Neural cell (in vitro differentiated cells): ENCODE measurements at regions not wholly inside any gene's neighbourhood (a gene's known extent, or its start where the extent isn't known, plus 50 kb on each side); places are given as distances from the start of the nearest gene placed in this dataset.

Experiments used
- H2AFZ ChIP-seq: fragments of 200-600, 300-800 bp; sonication (generic), shearing (Covaris generic); 2 replicates; pipeline ENCODE4 v1.6.0; 2014; ENCODE audit warnings: low read depth, mild to moderate bottlenecking, antibody characterized with exemption, low read length, moderate library complexity
- H3F3A ChIP-seq: fragments of 200-600 bp; shearing (Covaris generic); 2 replicates; pipeline ENCODE4 v1.6.1; 2016; ENCODE audit warnings: mild to moderate bottlenecking, moderate library complexity, mixed read lengths, antibody characterized with exemption, low read length; ENCODE audit not compliant: insufficient read depth, poor library complexity, severe bottlenecking
- H3K27ac ChIP-seq: fragments of 200-600, 300-800 bp; sonication (generic), shearing (Covaris generic); 2 replicates; pipeline ENCODE4 v1.5.1; 2014; ENCODE audit warnings: mild to moderate bottlenecking, low read length, moderate library complexity
- H3K27me3 ChIP-seq: fragments of 300-800, 200-600 bp; sonication (generic), shearing (Covaris generic); 2 replicates; pipeline ENCODE4 v1.6.0; 2014; ENCODE audit warnings: mild to moderate bottlenecking, low read depth, low read length, moderate library complexity; ENCODE audit not compliant: insufficient read depth
- H3K36me3 ChIP-seq: fragments of 300-800, 200-600 bp; sonication (generic), shearing (Covaris generic); 2 replicates; pipeline ENCODE4 v1.5.1; 2014; ENCODE audit warnings: mild to moderate bottlenecking, antibody characterized with exemption, low read length, moderate library complexity; ENCODE audit not compliant: insufficient read depth
- H3K4me2 ChIP-seq: fragments of 300-800, 200-600 bp; sonication (generic), shearing (Covaris generic); 2 replicates; pipeline ENCODE4 v1.6.0; 2014; ENCODE audit warnings: mild to moderate bottlenecking, low read length
- H3K4me3 ChIP-seq: fragments of 300-800, 200-600 bp; sonication (generic), shearing (Covaris generic); 2 replicates; pipeline ENCODE4 v1.5.1; 2014; ENCODE audit warnings: mild to moderate bottlenecking, low read length, moderate library complexity
- H3K79me2 ChIP-seq: fragments of 200-600 bp; shearing (Covaris generic); replicated peaks from 2 replicates; pipeline ENCODE4 v1.6.0; 2014; ENCODE audit warnings: mild to moderate bottlenecking, low read length, moderate library complexity; ENCODE audit not compliant: insufficient read depth
- H3K9ac ChIP-seq: fragments of 300-800, 200-600 bp; sonication (generic), shearing (Covaris generic); 2 replicates; pipeline ENCODE4 v1.6.1; 2016; ENCODE audit warnings: mild to moderate bottlenecking, low read length, mixed read lengths
- H3K9me2 ChIP-seq: fragments of 200-600 bp; shearing (Covaris generic); 2 replicates; pipeline ENCODE4 v1.6.1; 2016; ENCODE audit warnings: mild to moderate bottlenecking, low read length, mixed read lengths; ENCODE audit not compliant: insufficient read depth
- H3K9me3 ChIP-seq: fragments of 200-600, 300-800 bp; sonication (generic), shearing (Covaris generic); 2 replicates; pipeline ENCODE4 v1.6.1; 2016; ENCODE audit warnings: mild to moderate bottlenecking, mixed run types, low read length, moderate library complexity, mixed read lengths
- H4K20me1 ChIP-seq: fragments of 200-600 bp; shearing (Covaris generic); 2 replicates; pipeline ENCODE4 v1.6.1; 2016; ENCODE audit warnings: mild to moderate bottlenecking, mixed run types; ENCODE audit not compliant: insufficient read depth
- CTCF ChIP-seq: fragments of 450-650 bp; IDR thresholded peaks from 2 replicates; pipeline ENCODE4 v1.5.1; 2014; ENCODE audit warnings: antibody characterized with exemption, mild to moderate bottlenecking, moderate library complexity; ENCODE audit not compliant: poor library complexity, severe bottlenecking
- EP300 ChIP-seq: fragments of 450-650 bp; conservative IDR thresholded peaks from 2 replicates; pipeline ENCODE4 v1.6.1; 2014; ENCODE audit warnings: antibody characterized with exemption, mild to moderate bottlenecking, moderate library complexity; ENCODE audit not compliant: poor library complexity, severe bottlenecking
- EZH2 ChIP-seq: fragments of 200-600, 300-800 bp; shearing (Covaris generic), sonication (generic); IDR thresholded peaks from 2 replicates; pipeline ENCODE4 v1.6.1; 2014; ENCODE audit warnings: antibody characterized with exemption, low read length, borderline replicate concordance, mild to moderate bottlenecking; ENCODE audit not compliant: insufficient read depth, poor library complexity, severe bottlenecking
- MXI1 ChIP-seq: fragments of 450-650 bp; conservative IDR thresholded peaks from 2 replicates; pipeline ENCODE4 v1.6.1; 2014; ENCODE audit warnings: antibody characterized with exemption, mild to moderate bottlenecking; ENCODE audit not compliant: poor library complexity, severe bottlenecking
- POLR2AphosphoS5 ChIP-seq: IDR thresholded peaks from 2 replicates; pipeline ENCODE4 v1.6.1; 2012
- RAD21 ChIP-seq: fragments of 450-650 bp; conservative IDR thresholded peaks from 2 replicates; pipeline ENCODE4 v1.6.1; 2014; ENCODE audit warnings: antibody characterized with exemption, mild to moderate bottlenecking, moderate library complexity
- REST ChIP-seq: IDR thresholded peaks from 2 replicates; pipeline ENCODE4 v1.6.1; 2012; ENCODE audit warnings: borderline replicate concordance
- SMC3 ChIP-seq: fragments of 450-650 bp; conservative IDR thresholded peaks from 2 replicates; pipeline ENCODE4 v1.6.1; 2014; ENCODE audit warnings: antibody characterized with exemption, mild to moderate bottlenecking, moderate library complexity; ENCODE audit not compliant: poor library complexity
- TAF1 ChIP-seq: IDR thresholded peaks from 2 replicates; pipeline ENCODE4 v1.6.1; 2012; ENCODE audit warnings: low read depth

- no peaks in the 10 kb centered on the region for H3K9me2 ChIP-seq
- peaks cover 5% of the 10 kb centered on the region for H3K9me3 ChIP-seq
- no peak overlapping the region for H3K27ac ChIP-seq
- no peak for TF ChIP-seq SMC3
- TF ChIP-seq EZH2: no peak
- no peak for TF ChIP-seq EP300
- no peak for TF ChIP-seq TAF1
- no peak for TF ChIP-seq CTCF
- no peak for TF ChIP-seq POLR2AphosphoS5
- no peak for TF ChIP-seq MXI1
- TF ChIP-seq RAD21: no peak
- no peak for TF ChIP-seq REST
- H3K27me3 ChIP-seq: peaks cover 4% of the 10 kb centered on the region
- no peak overlapping the region for H2AFZ ChIP-seq
- no peak overlapping the region for H3K4me3 ChIP-seq
- no peak overlapping the region for H3K4me2 ChIP-seq
- no peaks in the 10 kb centered on the region for H4K20me1 ChIP-seq
- no peaks in the 10 kb centered on the region for H3K79me2 ChIP-seq
- H3K9ac ChIP-seq: no peak overlapping the region
- H3K36me3 ChIP-seq: no peaks in the 10 kb centered on the region
- no peaks in the 10 kb centered on the region for H3F3A ChIP-seq
Measured at GRCh38 chr4:96649536-96649935, 809.6 kb downstream of the PDHA2 start.

DNA sequence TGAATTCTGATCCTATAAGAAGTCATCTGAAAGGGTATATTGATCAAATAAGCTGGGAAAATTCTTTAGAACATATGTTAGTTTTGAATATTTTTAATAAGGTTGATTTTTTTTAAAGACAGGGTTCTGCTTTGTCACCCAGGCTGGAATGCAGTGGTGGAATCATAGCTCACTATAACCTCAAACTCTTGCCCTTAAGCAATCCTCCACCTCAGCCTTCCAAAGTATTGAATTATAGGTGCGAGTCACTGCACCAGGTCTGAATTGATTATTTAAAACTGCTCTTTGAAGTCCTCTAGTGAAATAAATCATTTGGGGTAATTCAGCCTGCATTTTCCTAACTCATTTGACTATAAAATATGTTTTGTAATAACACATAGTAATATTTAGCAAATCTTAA, 812.3 kb downstream of the PDHA2 start:
- H3K36me3 ChIP-seq: no peaks in the 10 kb centered on the region
- no peaks in the 10 kb centered on the region for H4K20me1 ChIP-seq
- H3K9ac ChIP-seq: no peak overlapping the region
- no peaks in the 10 kb centered on the region for H3K9me2 ChIP-seq
- H3K4me3 ChIP-seq: no peak overlapping the region
- no peak overlapping the region for H2AFZ ChIP-seq
- no peaks in the 10 kb centered on the region for H3K79me2 ChIP-seq
- no peaks in the 10 kb centered on the region for H3F3A ChIP-seq
- no peak overlapping the region for H3K4me2 ChIP-seq
- no peak overlapping the region for H3K27ac ChIP-seq
- peaks cover 4% of the 10 kb centered on the region for H3K27me3 ChIP-seq
- no peaks in the 10 kb centered on the region for H3K9me3 ChIP-seq
- no peak for TF ChIP-seq TAF1
- no peak for TF ChIP-seq EZH2
- no peak for TF ChIP-seq POLR2AphosphoS5
- TF ChIP-seq SMC3: no peak
- TF ChIP-seq CTCF: no peak
- TF ChIP-seq RAD21: no peak
- TF ChIP-seq EP300: no peak
